Renal cortical epithelial cell (primary cell): ENCODE measurements at regions not wholly inside any gene's neighbourhood (a gene's known extent, or its start where the extent isn't known, plus 50 kb on each side); places are given as distances from the start of the nearest gene placed in this dataset.
"Not testable (repeated sequence)": the region's sequence is repeated elsewhere in the genome, so short reads cannot be mapped to it uniquely, and the experiment has no call there.

ENCODE experiments used
- DNase-seq: peaks from one replicate; pipeline ENCODE4 v3.0.0-alpha.2; 2011; ENCODE audit warnings: low read depth

- no peak for DNase-seq
These were observed 138.3 kb upstream of the PALS2 start for GRCh38 chr7:24434972-24435371.

- no peak for DNase-seq
These were observed 136.9 kb upstream of the PALS2 start for GRCh38 chr7:24436131-24436920.

- no peak for DNase-seq
These were observed 135.0 kb upstream of the PALS2 start for GRCh38 chr7:24438232-24438631.

- peak; percentile 5 for DNase-seq
These were observed 134.1 kb upstream of the PALS2 start for GRCh38 chr7:24439104-24439503.

- no peak for DNase-seq
These were observed 132.4 kb upstream of the PALS2 start for GRCh38 chr7:24440892-24441291.

- no peak for DNase-seq
These were observed 131.8 kb upstream of the PALS2 start for GRCh38 chr7:24441314-24442027.

- DNase-seq, result no peak
These were observed 131.0 kb upstream of the PALS2 start for GRCh38 chr7:24442170-24442777.

- DNase-seq, result peak; percentile 73
These were observed 128.4 kb upstream of the PALS2 start for GRCh38 chr7:24444666-24445440.

GRCh38 chr7:24448038-24448437, 125.2 kb upstream of the PALS2 start:
- no peak for DNase-seq

- not testable (repeated sequence) for DNase-seq
These were observed 123.8 kb upstream of the PALS2 start for GRCh38 chr7:24449416-24449815.

- DNase-seq, result no peak
These were observed 117.3 kb upstream of the PALS2 start for GRCh38 chr7:24455813-24456525.

- DNase-seq, result peak; percentile 62
These were observed 116.6 kb upstream of the PALS2 start for GRCh38 chr7:24456526-24457218.

GRCh38 chr7:24457219-24457558, 116.1 kb upstream of the PALS2 start:
- peak; percentile 30 for DNase-seq

GRCh38 chr7:24462117-24462516, 111.1 kb upstream of the PALS2 start:
- no peak for DNase-seq

GRCh38 chr7:24462984-24463383, 110.3 kb upstream of the PALS2 start:
- no peak for DNase-seq

GRCh38 chr7:24463474-24463873, 109.8 kb upstream of the PALS2 start:
- DNase-seq, result no peak

GRCh38 chr7:24464861-24465260, 108.4 kb upstream of the PALS2 start:
- no peak for DNase-seq

GRCh38 chr7:24466168-24466768, 107.0 kb upstream of the PALS2 start:
- DNase-seq, result peak; percentile 49

- no peak for DNase-seq
These were observed 104.1 kb upstream of the PALS2 start for GRCh38 chr7:24469118-24469517.

GRCh38 chr7:24472093-24472492, 101.2 kb upstream of the PALS2 start:
- peak; percentile 27 for DNase-seq
